DMS 273 (cell line): ENCODE measurements at regions not wholly inside any gene's neighbourhood (a gene's known extent, or its start where the extent isn't known, plus 50 kb on each side); places are given as distances from the start of the nearest gene placed in this dataset.
"Not testable (repeated sequence)": the region's sequence is repeated elsewhere in the genome, so short reads cannot be mapped to it uniquely, and the experiment has no call there.

Experiments
- DNase-seq: peaks from one replicate; lab custom pipeline; 2025; ENCODE audit not compliant: unreplicated experiment; lab: John Stamatoyannopoulos, UW

GRCh38 chr14:83019744-83020414 lies 1486.2 kb upstream of the SEL1L start:
- no peak for DNase-seq

- DNase-seq, result no peak
Observed at GRCh38 chr14:83021323-83021722, 1487.7 kb upstream of the SEL1L start.

- DNase-seq, result no peak
Observed at GRCh38 chr14:83023369-83023768, 1489.7 kb upstream of the SEL1L start.

DNA sequence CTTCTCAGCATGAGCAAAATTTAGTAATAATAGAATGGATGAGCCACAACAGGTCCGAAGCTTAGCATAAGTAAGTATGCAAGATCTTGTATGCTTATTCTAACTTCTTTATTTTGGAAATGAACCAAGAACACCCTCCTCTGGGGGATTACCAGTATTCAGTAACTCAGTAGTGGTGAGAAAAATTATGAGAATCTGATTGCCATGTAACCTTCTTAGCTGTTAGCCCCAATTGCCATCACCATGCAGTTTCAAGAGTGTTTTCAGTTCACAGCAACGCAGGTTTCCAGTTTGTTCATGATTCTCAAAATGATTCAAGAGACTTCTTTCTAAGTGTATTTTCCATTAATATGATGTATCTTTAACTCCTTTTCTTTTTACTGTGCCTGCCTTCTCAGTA lies 1507.6 kb upstream of the SEL1L start:
- no peak for DNase-seq

DNA sequence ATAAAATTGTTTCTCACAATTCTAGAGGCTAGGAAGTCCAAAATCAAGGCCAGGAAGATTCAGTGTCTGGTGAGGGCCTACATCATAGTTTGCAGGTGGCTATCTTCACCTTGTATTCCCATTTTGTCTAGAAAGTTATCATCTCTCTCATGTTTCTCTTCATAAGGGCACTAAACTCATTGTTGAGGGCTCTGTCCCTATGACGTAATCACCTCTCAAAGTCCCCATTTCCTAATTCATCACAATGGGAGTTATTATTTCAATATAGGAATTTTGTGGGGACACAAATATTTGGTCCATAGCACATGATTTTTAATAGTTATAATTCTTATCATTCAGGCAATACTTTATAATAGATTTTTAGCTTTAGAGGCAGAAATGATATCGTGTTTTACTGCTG lies 1509.2 kb upstream of the SEL1L start:
- no peak for DNase-seq

GRCh38 chr14:83044001-83044400 lies 1510.3 kb upstream of the SEL1L start:
- DNase-seq, result no peak

GRCh38 chr14:83047059-83047830 lies 1513.6 kb upstream of the SEL1L start:
- no peak for DNase-seq

DNA sequence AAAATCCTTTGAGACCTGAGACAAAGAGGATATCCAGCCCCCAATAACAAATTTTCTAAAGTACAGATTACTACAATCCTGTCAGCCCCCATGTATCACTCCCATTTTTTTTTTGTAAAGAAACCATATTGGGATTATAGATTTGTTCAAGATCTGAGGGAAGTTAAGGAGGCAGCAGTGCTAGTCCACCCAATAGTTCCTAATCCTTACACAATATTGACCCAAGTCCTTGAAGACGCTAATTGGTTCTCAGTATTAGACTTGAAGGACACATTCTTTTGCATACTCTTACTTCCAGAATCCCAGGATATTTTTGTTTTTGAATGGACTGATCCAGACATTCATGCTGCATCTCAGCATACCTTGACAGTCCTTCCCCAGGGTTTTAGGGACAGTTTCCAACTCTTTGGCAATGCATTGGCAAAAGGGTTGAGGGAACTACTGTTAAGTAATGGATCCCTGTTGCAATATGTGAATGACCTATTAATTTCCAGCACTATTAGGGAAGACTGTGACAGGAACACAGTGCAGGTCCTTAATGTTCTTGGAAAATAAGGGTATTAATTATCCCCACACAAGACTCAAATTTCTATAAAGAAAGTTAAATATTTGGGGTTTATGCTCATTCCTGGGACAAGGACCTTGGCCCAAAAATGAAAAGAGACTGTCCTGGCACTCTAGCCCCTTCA lies 1519.5 kb upstream of the SEL1L start:
- no peak for DNase-seq

- no peak for DNase-seq
Observed at GRCh38 chr14:83058068-83058467, 1524.4 kb upstream of the SEL1L start.

DNA sequence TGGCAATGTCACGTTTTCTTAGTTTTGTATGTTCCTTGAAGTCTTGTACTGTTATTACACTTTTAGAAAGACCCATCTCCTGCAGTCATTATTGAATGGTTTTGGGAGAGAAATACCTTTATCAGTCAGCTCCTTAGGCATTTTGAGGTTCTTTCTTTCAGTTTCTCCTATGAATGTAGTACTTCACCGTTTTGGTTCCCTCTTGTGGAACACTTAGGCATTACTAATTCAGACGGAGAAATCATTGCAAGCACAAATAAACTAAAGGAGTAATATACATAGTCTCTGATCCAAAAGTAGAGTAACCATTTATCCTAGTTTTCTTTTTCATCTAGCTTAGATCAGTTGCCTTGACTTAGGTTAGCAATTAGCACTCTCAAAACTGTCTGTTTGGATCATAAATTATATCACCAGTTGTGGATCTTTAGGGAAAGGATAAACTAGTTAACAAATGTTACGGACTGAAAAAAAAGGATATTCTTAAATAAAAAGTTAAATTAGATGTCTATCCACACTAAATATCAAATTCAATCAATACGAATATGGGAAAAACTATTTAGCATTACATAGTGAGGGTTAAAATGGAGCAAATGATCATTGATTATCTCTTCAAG lies 1538.3 kb upstream of the SEL1L start:
- peak; percentile 46 for DNase-seq

- DNase-seq, result no peak
Observed at GRCh38 chr14:83085136-83085535, 1551.5 kb upstream of the SEL1L start.

- DNase-seq, result no peak
Observed at GRCh38 chr14:83085725-83086124, 1552.1 kb upstream of the SEL1L start.

DNA sequence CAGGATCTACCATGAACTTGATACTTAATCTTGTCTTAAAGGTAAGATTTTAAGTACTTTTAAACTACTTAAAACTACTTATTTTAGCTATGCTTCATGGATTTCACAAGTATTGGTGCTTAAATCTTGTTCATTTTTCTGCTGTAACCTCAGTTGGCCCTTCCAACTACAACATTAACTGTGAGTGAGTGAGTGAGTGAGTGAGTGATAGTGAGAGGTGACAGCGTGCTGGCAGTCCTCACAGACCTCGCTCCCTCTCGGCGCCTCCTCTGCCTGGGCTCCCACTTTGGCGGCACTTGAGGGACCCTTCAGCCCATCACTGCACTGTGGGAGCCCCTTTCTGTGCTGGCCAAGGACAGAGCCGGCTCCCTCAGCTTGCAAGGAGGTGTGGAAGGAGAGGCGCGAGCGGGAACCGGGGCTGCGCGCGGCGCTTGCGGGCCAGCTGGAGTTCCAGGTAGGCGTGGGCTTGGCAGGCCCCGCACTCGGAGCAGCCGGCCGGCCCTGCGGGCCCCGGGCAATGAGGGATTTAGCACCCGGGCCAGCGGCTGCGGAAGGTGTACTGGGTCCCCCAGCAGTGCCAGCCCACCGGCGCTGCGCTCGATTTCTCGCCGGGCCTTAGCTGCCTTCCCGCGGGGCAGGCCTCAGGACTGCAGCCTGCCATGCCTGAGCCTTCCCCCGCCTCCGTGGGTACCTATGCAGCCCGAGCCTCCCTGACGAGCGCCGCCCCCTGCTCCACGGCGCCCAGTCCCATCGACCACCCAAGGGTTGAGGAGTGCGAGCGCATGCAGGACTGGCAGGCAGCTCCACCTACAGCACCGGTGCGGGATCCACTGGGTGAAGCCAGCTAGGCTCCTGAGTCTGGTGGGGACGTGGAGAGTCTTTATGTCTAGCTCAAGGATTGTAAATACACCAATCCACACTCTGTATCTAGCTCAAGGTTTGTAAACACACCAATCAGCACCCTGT lies 1558.6 kb upstream of the SEL1L start:
- not testable (repeated sequence) for DNase-seq

DNA sequence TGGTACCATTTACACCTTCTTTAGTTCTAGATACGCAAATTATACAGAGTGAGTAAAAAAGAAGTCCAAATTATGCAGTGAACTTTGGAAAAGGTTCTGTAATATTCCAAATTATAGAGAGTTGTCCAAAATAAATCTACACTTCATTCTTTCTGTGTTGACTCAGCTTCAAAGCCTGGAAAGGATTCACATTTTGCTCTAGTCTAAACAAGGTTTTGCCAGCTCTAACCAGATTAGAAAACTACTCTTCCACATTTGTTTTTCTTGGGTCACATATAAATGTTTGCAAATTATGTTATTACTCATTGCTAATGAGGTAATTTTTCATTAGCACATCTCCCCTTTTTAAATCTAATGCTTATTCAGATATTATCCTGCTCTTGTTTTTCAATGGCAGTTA lies 1562.4 kb upstream of the SEL1L start:
- no peak for DNase-seq

GRCh38 chr14:83101846-83102245 lies 1568.2 kb upstream of the SEL1L start:
- DNase-seq, result no peak

- DNase-seq, result no peak
Observed at GRCh38 chr14:83118029-83118428, 1584.4 kb upstream of the SEL1L start.

GRCh38 chr14:83120187-83120586 lies 1586.5 kb upstream of the SEL1L start:
- no peak for DNase-seq

DNA sequence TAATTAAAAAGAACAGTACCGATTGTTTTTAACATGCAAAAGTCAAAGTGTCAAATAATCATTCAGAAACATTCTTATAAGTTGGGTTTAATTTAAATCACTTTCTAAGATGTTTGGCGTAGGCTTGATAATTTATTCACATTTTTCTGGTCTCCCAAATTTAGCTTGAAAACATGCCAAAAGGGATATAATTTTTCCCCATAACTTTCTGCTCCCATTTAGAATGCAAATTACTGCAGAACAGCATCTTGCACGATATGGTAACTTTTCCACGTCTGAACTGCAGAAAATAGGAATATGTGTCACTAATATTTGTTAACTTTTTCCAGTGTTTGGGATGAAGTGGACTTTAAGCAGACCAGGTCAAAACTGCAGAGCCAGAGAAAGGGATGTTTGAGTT lies 1592.4 kb upstream of the SEL1L start:
- DNase-seq, result no peak

- no peak for DNase-seq
Observed at GRCh38 chr14:83128783-83129182, 1595.1 kb upstream of the SEL1L start.

- no peak for DNase-seq
Observed at GRCh38 chr14:83129496-83129895, 1595.8 kb upstream of the SEL1L start.
